A673 (cell line): ENCODE measurements at regions not wholly inside any gene's neighbourhood (a gene's known extent, or its start where the extent isn't known, plus 50 kb on each side); places are given as distances from the start of the nearest gene placed in this dataset.

Source experiments
- BruUV-seq: library from RNA; stranded (reverse); fragments of 400-500 nt; replicated peaks from 2 replicates; lab custom pipeline; 2021; lab: Mats Ljungman, UMichigan
- CTCF ChIA-PET: fragments of 300-600 bp; sonication (Branson Sonifier 250); formaldehyde crosslinking; loops from one replicate; lab custom pipeline; 2022; ENCODE audit warnings: antibody characterized with exemption; lab: Charles Lee
- POLR2A ChIA-PET: fragments of 300-600 bp; sonication (Branson Sonifier 250); formaldehyde crosslinking; loops from one replicate; lab custom pipeline; 2022; ENCODE audit warnings: antibody characterized with exemption; ENCODE audit not compliant: low non-redundant PET; lab: Charles Lee
- DNase-seq: peaks from one replicate; pipeline ENCODE4 v3.0.0-alpha.2; 2015; ENCODE audit warnings: low spot score
- H3K27ac ChIP-seq: fragments of 200-600 bp; sonication (generic); 2 replicates; pipeline ENCODE4 v1.5.1; 2016; ENCODE audit warnings: mixed run types, low read depth, mild to moderate bottlenecking, mixed read lengths, antibody characterized with exemption, low read length; ENCODE audit not compliant: poor library complexity, severe bottlenecking
- H3K27me3 ChIP-seq: fragments of 200-600 bp; sonication (generic); replicated peaks from 2 replicates; pipeline ENCODE4 v1.6.1; 2017; ENCODE audit warnings: mixed run types, low read depth, mild to moderate bottlenecking, mixed read lengths, antibody characterized with exemption, low read length; ENCODE audit not compliant: insufficient read depth, poor library complexity
- H3K36me3 ChIP-seq: fragments of 200-600 bp; sonication (generic); 2 replicates; pipeline ENCODE4 v1.6.1; 2016; ENCODE audit warnings: mixed run types, mild to moderate bottlenecking, mixed read lengths, antibody characterized with exemption, low read length; ENCODE audit not compliant: insufficient read depth, poor library complexity, severe bottlenecking
- H3K4me1 ChIP-seq: fragments of 200-600 bp; sonication (generic); 2 replicates; pipeline ENCODE4 v1.6.1; 2017; ENCODE audit warnings: mixed run types, mild to moderate bottlenecking, mixed read lengths, antibody characterized with exemption, low read length; ENCODE audit not compliant: insufficient read depth, poor library complexity, severe bottlenecking
- H3K4me3 ChIP-seq: fragments of 200-600 bp; sonication (generic); 2 replicates; pipeline ENCODE4 v1.5.1; 2016; ENCODE audit warnings: low read depth, mixed run types, mild to moderate bottlenecking, mixed read lengths, low read length; ENCODE audit not compliant: poor library complexity, severe bottlenecking
- H3K9me3 ChIP-seq: fragments of 200-600 bp; sonication (generic); 2 replicates; pipeline ENCODE4 v1.6.1; 2016; ENCODE audit warnings: mixed run types, low read depth, mild to moderate bottlenecking, mixed read lengths, antibody characterized with exemption, low read length; ENCODE audit not compliant: poor library complexity, severe bottlenecking
- CTCF ChIP-seq: fragments of 300-800, 200-600 bp; sonication (generic); conservative IDR thresholded peaks from 2 replicates; pipeline ENCODE4 v1.5.1; 2017; ENCODE audit warnings: low read depth, mild to moderate bottlenecking, antibody characterized with exemption, low read length, moderate library complexity, mixed read lengths
- EZH2 ChIP-seq: fragments of 200-600 bp; sonication (generic); IDR thresholded peaks from 2 replicates; pipeline ENCODE4 v1.6.1; 2017; ENCODE audit warnings: borderline replicate concordance, low read depth, mild to moderate bottlenecking, mixed read lengths, antibody characterized with exemption, low read length; ENCODE audit not compliant: poor library complexity, severe bottlenecking
- intact Hi-C: fragments of 100-400 bp; cut with micrococcal nuclease; formaldehyde crosslinking; loops from one replicate; pipeline ENCODE4 v1.10.0; 2022; ENCODE audit not compliant: unreplicated experiment

- DNase-seq = no peak
- Histone ChIP-seq H3K36me3 (no peaks in the 10 kb centered on the region), H3K4me3 (no peak overlapping the region), H3K27ac (no peak overlapping the region), H3K27me3 (no peaks in the 10 kb centered on the region), H3K9me3 (no peaks in the 10 kb centered on the region), H3K4me1 (no peaks in the 10 kb centered on the region)
- BruUV-seq = no TSS peak
- ChIA-PET CTCF (no interaction called here), POLR2A (no interaction called here)
- intact Hi-C loops = no loop called here
- TF ChIP-seq CTCF = no peak
- no peak for TF ChIP-seq EZH2
Measured at GRCh38 chrX:139206914-139207313, 323.6 kb upstream of the F9 start.

GRCh38 chrX:139204898-139205667, 325.5 kb upstream of the F9 start:
- intact Hi-C loops = loop anchor here (5.0 kb wide), 5 partner anchors 123 to 428 kb away; no protein-coding TSS in a partner anchor
- Histone ChIP-seq H3K27me3 (no peaks in the 10 kb centered on the region), H3K27ac (peak overlapping the region; percentile 84), H3K4me3 (peak overlapping the region; percentile 64), H3K9me3 (no peaks in the 10 kb centered on the region), H3K36me3 (no peaks in the 10 kb centered on the region), H3K4me1 (no peaks in the 10 kb centered on the region)
- ChIA-PET POLR2A (no interaction called here), CTCF (no interaction called here)
- peak; percentile 83 for DNase-seq
- no TSS peak for BruUV-seq
- TF ChIP-seq EZH2 (no peak), CTCF (no peak)

GRCh38 chrX:139204571-139204897, 326.0 kb upstream of the F9 start:
- H3K4me1 ChIP-seq = no peaks in the 10 kb centered on the region
- CTCF ChIA-PET = no interaction called here
- no peaks in the 10 kb centered on the region for H3K9me3 ChIP-seq
- intact Hi-C loops = loop anchor here (5.0 kb wide), 5 partner anchors 122 to 427 kb away; no protein-coding TSS in a partner anchor
- POLR2A ChIA-PET = no interaction called here
- H3K4me3 ChIP-seq = peak overlapping the region; percentile 64
- no peaks in the 10 kb centered on the region for H3K36me3 ChIP-seq
- peak overlapping the region; percentile 84 for H3K27ac ChIP-seq
- no peak for TF ChIP-seq EZH2
- TF ChIP-seq CTCF = no peak
- BruUV-seq = no TSS peak
- no peaks in the 10 kb centered on the region for H3K27me3 ChIP-seq
- DNase-seq = no peak
